ENCODE measurements at regions not wholly inside any gene's neighbourhood (a gene's known extent, or its start where the extent isn't known, plus 50 kb on each side); places are given as distances from the start of the nearest gene placed in this dataset.

- no peaks in the 10 kb centered on the region for H3K4me1 ChIP-seq (ENCODE audit: insufficient read depth)
- TF ChIP-seq CTCF (IDR thresholded peaks at IDR 0.05; ENCODE audit: poor library complexity), result no peak
- no peak for TF ChIP-seq EZH2 (IDR thresholded peaks at IDR 0.05; ENCODE audit: borderline replicate concordance)
- TF ChIP-seq EZH2phosphoT487 (IDR thresholded peaks at IDR 0.05; ENCODE audit: low read depth, severe bottlenecking, unreplicated experiment), result no peak
- H3K79me2 ChIP-seq, result no peaks in the 10 kb centered on the region
- H3K27ac ChIP-seq, result no peak overlapping the region
- H3K4me3 ChIP-seq, result no peak overlapping the region
- H3K4me2 ChIP-seq, result no peak overlapping the region
- H3K27me3 ChIP-seq, result no peaks in the 10 kb centered on the region
- 87% methylated on average over 1 of the region's 1 CpG for WGBS (ENCODE audit: low lambda C conversion rate, missing lambda C conversion rate)
- H3K36me3 ChIP-seq (replicated peaks; ENCODE audit: insufficient read depth, low read depth), result no peaks in the 10 kb centered on the region
- no peak overlapping the region for H2AFZ ChIP-seq
- DNase-seq (ENCODE audit: low spot score), result no peak
- H3K9me2 ChIP-seq (replicated peaks; ENCODE audit: insufficient read depth), result no peaks in the 10 kb centered on the region
- H3K9me3 ChIP-seq (ENCODE audit: low read depth), result no peaks in the 10 kb centered on the region
- H4K20me1 ChIP-seq (ENCODE audit: insufficient read depth, poor library complexity, severe bottlenecking), result no peaks in the 10 kb centered on the region
Observed at GRCh38 chr6:164842085-164842484, 467.3 kb downstream of the C6orf118 start.

GRCh38 chr6:164838068-164838615 is 471.3 kb downstream of the C6orf118 start:
- 71% methylated on average over 1 of the region's 1 CpG for WGBS (ENCODE audit: low lambda C conversion rate, missing lambda C conversion rate)
- Histone ChIP-seq H3K36me3 (replicated peaks; ENCODE audit: insufficient read depth, low read depth) (no peaks in the 10 kb centered on the region), H3K27ac (no peak overlapping the region), H2AFZ (no peak overlapping the region), H3K9me3 (ENCODE audit: low read depth) (no peaks in the 10 kb centered on the region), H3K79me2 (no peaks in the 10 kb centered on the region), H3K27me3 (no peaks in the 10 kb centered on the region), H3K4me3 (no peak overlapping the region), H3K4me2 (no peak overlapping the region), H3K9me2 (replicated peaks; ENCODE audit: insufficient read depth) (no peaks in the 10 kb centered on the region), H4K20me1 (ENCODE audit: insufficient read depth, poor library complexity, severe bottlenecking) (no peaks in the 10 kb centered on the region), H3K4me1 (ENCODE audit: insufficient read depth) (no peaks in the 10 kb centered on the region)
- no peak for DNase-seq (ENCODE audit: low spot score)
- TF ChIP-seq EZH2phosphoT487 (IDR thresholded peaks at IDR 0.05; ENCODE audit: low read depth, severe bottlenecking, unreplicated experiment) (no peak), EZH2 (IDR thresholded peaks at IDR 0.05; ENCODE audit: borderline replicate concordance) (no peak), CTCF (IDR thresholded peaks at IDR 0.05; ENCODE audit: poor library complexity) (no peak)

- no peaks in the 10 kb centered on the region for H4K20me1 ChIP-seq (ENCODE audit: insufficient read depth, poor library complexity, severe bottlenecking)
- H3K27me3 ChIP-seq, result no peaks in the 10 kb centered on the region
- no peaks in the 10 kb centered on the region for H3K36me3 ChIP-seq (replicated peaks; ENCODE audit: insufficient read depth, low read depth)
- no peak for DNase-seq (ENCODE audit: low spot score)
- TF ChIP-seq CTCF (IDR thresholded peaks at IDR 0.05; ENCODE audit: poor library complexity), result no peak
- no peak for TF ChIP-seq EZH2 (IDR thresholded peaks at IDR 0.05; ENCODE audit: borderline replicate concordance)
- TF ChIP-seq EZH2phosphoT487 (IDR thresholded peaks at IDR 0.05; ENCODE audit: low read depth, severe bottlenecking, unreplicated experiment), result no peak
- H2AFZ ChIP-seq, result no peak overlapping the region
- no peaks in the 10 kb centered on the region for H3K79me2 ChIP-seq
- H3K4me3 ChIP-seq, result no peak overlapping the region
- H3K4me1 ChIP-seq (ENCODE audit: insufficient read depth), result no peaks in the 10 kb centered on the region
- H3K4me2 ChIP-seq, result no peak overlapping the region
- 94% methylated on average over 3 of the region's 3 CpGs for WGBS (ENCODE audit: low lambda C conversion rate, missing lambda C conversion rate)
- H3K9me2 ChIP-seq (replicated peaks; ENCODE audit: insufficient read depth), result no peaks in the 10 kb centered on the region
- no peaks in the 10 kb centered on the region for H3K9me3 ChIP-seq (ENCODE audit: low read depth)
- H3K27ac ChIP-seq, result no peak overlapping the region
Observed at GRCh38 chr6:164836486-164836885, 472.9 kb downstream of the C6orf118 start.

DNA sequence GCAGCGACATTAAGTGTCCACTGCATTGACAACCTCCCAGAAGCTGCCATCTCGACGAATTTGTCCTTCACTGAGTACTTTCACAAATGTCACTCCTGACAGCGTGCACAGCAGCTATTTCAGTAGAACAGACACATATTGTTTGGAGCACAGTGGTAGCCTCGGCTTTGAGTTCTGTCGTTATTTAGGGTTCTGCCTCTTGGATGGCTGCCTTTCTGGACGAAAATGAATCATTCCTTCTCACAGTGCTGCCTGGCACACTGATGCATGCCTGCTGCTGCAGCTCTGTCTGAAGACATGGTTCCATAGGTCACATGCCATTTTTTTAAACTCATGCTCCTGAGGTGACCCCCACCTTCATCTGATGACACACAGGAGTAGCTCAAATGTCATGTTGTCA is 477.0 kb downstream of the C6orf118 start:
- Histone ChIP-seq H3K4me2 (no peak overlapping the region), H3K4me3 (no peak overlapping the region), H3K27ac (no peak overlapping the region), H3K4me1 (ENCODE audit: insufficient read depth) (no peaks in the 10 kb centered on the region), H4K20me1 (ENCODE audit: insufficient read depth, poor library complexity, severe bottlenecking) (no peaks in the 10 kb centered on the region), H3K9me3 (ENCODE audit: low read depth) (no peaks in the 10 kb centered on the region), H3K79me2 (no peaks in the 10 kb centered on the region), H3K27me3 (no peaks in the 10 kb centered on the region), H3K9me2 (replicated peaks; ENCODE audit: insufficient read depth) (no peaks in the 10 kb centered on the region), H2AFZ (no peak overlapping the region), H3K36me3 (replicated peaks; ENCODE audit: insufficient read depth, low read depth) (no peaks in the 10 kb centered on the region)
- DNase-seq (ENCODE audit: low spot score), result no peak
- whole genome bisulfite sequencing (ENCODE audit: low lambda C conversion rate, missing lambda C conversion rate), result 82% methylated on average over 7 of the region's 7 CpGs
- TF ChIP-seq EZH2 (IDR thresholded peaks at IDR 0.05; ENCODE audit: borderline replicate concordance), result no peak
- no peak for TF ChIP-seq EZH2phosphoT487 (IDR thresholded peaks at IDR 0.05; ENCODE audit: low read depth, severe bottlenecking, unreplicated experiment)
